GM18868 (cell line): ENCODE measurements at regions not wholly inside any gene's neighbourhood (a gene's known extent, or its start where the extent isn't known, plus 50 kb on each side); places are given as distances from the start of the nearest gene placed in this dataset.

Experiments
- ATAC-seq: cut with Tn5 transposase; IDR thresholded peaks from one replicate; pipeline ENCODE4 v1.9.1; 2021; ENCODE audit warnings: mild to moderate bottlenecking, moderate library complexity; ENCODE audit not compliant: unreplicated experiment

DNA sequence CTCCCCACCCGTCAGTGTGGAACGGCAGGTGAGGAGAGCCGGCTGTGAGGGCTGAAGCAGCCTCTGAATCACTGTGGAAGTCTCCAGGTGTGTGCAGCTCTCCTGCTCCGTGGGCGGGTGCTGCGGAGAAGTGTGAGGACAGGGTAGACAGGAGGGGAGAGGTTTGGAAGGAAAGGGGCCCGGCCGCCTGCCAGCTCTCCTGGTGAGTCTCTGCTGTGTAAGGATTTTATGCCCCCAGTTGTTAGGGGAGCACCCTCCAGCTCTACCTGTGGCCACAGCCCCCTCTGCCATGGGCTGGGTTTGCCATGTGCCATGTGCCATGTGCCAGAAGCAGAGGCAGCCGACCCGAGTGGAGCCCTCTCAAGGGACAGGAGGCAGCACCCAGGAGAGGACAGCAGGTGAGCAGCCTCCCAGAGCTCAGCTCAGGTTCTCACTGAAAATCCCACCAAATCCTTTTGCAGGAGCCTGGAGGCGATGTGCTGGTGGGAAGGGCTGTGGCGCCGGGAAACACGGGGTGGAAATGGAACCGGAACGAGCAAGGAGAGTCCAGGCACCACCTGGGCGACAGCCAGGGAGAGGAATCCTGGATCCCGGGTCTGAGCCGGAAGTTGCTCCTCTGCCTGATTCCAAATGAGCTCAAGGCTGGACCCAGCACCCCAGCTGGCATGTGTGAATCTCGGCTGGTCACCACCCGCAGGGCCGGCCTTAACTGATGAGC is 804.4 kb downstream of the BRD1 start:
- ATAC-seq, result no peak

DNA sequence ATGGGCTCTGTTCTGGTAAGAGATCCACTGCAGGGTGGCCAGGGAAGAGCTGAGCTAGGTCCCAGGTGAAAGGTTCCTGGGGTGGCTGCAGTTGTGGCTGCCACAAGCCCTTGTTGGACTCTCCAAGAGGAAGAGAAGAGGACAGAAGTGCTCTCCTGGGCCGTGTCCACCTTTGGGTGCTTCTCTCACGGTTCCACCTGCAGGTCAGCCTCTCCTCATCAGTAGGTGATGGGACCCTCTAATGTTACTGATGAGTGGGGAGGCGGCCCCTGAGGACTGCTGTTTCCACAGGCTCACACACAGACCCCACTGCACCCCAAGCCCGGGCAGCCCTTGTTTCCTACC is 804.9 kb downstream of the BRD1 start:
- no peak for ATAC-seq

DNA sequence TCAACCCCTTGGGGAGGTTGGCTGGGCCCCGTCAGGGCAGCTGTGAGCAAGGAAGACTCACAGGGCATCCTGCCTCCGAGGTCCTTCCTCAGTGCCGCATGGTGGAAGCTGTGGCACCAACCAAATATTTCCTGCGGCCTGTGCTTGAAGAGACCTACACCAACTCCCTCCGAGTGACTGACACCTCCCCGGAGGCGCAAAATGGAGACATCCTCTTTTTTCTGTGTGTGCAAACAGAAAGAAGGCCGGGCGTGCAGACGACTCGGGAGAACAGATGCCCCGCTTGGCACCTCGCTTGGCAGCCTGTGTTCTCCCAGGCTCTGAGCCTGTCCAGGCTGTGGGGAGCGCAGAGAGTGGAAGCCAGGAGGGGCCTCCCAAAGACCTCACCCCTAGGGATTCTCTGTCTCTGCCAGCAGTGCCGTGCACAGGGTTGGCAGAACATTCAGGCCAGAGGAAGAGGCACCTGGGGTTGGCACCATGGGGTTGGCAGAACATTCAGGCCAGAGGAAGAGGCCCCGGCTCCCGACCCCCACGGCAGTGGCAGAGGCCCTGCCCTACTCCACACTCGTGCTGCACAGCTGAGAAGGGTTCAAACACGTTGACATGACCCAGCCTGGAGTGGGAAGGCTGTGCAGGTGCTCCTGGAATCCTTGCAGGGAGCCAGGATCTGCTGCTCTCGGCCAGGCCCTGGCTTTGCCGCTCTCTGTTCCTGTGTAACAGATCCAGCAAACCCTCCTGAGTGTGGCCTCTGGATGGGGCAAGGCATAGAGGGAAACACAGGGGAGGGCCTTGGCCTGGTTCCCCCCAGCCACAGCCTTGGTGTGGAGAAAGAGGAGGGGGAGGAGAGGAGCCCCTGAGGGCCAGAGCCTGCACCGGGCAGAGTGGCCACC is 805.5 kb downstream of the BRD1 start:
- ATAC-seq, result no peak

DNA sequence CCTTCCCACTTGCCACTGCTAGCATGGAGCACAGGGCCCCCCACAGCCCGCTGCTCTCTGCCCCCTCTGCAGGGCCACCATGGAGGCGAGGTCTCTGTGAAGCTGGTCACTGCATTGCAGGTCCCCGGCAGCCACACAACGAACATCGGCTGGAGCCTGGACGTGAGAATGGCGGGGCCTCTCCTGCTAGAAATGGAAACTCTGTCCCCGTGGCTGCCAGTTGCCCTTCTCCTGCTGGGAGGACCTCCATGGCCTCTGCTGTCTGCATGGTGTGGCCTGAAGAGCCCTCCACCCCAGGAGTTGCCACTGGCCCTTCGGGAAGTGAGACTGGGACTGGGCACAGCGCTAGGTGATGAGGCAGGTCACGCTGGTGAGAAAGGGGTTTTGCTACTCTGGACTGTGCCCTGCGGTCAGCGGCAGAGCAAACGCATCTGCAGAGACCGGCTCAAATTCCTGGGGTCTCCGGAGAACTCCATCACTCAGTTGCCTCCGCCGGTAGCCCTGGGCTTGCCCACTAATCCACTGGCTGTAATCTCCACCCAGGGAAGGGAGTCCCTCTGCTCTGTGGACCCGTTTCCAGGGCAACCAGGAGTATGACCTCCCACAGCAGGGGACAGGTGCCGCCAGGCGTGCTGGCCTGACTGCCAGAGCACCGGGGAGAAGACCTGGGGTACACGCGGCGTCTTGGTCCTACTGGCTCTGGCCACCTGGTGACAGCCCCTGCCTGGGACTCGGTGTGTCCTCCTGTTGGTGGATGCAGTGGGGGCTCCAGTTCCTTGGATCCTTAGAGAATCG is 806.3 kb downstream of the BRD1 start:
- ATAC-seq, result no peak

DNA sequence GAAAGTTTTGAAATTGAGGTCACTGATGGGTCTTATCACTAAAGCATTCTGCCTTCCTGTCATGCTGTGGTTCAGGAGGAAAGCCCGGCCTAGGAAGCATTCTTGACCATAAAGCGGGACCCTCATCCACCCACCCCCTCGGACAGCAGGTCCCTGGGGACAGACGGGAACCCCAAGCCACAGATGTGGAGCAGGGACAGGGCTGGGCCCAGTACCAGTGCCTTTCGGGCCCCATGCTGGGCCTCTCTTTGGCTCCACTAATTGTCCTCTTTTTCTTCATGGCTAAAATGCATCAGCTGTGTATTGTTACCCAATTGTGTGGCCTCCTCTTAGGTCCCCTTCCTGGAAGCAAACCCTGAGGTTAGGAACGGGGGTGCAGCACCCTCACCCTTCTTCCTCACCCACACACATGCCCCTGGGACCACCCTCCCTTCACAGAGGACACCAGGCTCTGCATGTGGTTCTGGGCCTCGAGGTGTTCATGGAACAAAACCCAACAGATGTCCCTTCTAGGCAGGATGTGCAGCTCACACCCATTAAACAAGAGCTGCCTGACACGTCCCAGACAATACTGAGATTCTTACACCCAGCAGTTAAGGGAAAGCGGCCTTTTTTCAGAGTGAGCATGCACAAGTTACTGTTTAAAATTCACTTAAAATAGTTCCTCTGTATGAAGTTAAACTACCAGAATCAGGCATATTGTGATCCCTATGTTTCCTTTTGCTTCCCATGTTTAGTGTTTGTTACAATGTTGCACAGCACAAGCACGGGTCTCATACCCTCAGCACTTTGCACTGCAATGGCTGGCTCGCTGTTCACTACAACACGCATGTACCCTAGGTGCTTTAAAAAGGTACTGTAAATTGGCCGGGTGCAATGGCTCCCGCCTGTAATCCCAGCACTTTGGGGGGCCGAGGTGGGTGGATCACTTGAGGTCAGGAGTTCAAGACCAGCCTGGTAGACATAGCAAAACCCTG is 807.6 kb downstream of the BRD1 start:
- no peak for ATAC-seq

DNA sequence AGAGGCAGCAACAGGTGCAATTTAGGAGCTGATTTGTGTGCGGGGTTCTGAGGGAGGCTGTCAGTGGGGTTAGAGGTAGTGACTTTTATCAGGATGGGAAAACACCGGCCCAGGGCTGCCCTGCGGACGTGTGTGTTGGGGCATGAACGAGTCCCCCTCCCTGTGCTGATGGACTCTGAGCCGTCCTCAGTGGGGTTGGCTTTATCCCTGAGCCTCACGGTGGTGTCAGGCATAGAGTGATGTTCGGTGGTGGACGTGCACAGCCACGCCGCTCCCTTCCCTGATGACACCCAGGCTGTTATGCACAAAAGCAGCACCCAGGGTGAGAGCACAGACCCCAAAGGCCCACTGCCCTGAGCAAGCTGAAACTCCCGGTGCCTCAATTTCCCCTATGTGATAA is 809.1 kb downstream of the BRD1 start:
- no peak for ATAC-seq

DNA sequence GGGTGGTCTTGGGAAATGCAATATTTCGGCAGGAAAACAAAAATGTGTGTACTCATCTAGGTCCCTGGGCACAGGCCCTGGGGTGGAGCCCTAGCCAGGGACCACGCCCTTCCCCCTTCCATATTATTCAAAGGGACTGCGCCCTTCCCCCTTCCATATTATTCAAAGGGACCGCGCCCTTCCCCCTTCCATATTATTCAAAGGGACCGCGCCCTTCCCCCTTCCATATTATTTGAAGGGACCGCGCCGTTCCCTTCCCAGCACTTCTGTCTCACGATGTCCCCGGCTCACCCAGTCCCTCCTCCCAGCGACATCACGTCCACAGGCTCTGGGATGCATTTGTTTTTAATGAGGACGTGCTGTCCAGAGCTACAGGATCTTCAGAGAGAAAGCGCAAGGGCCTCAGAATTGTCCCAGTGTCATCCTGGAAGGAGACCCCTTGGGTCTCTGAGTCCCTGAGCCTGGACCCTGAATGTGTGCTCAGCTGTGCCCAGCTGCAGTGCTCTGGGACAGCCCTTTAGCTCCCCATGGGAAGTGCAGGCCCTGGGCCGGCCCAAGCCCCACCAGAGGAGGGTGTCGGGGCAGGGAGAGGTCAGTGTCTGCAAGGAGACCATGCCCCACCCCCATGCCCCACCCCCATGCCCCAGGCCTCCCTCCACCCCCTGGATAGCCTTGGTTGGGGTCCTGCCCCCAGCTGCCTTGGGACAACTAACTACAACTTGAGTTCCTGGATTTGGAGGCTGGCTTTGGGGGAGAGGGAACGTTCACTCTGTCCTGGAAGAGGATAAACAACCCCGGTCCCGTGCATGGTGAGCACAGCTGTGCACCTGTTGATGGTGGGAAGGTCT is 810.0 kb downstream of the BRD1 start:
- no peak for ATAC-seq

DNA sequence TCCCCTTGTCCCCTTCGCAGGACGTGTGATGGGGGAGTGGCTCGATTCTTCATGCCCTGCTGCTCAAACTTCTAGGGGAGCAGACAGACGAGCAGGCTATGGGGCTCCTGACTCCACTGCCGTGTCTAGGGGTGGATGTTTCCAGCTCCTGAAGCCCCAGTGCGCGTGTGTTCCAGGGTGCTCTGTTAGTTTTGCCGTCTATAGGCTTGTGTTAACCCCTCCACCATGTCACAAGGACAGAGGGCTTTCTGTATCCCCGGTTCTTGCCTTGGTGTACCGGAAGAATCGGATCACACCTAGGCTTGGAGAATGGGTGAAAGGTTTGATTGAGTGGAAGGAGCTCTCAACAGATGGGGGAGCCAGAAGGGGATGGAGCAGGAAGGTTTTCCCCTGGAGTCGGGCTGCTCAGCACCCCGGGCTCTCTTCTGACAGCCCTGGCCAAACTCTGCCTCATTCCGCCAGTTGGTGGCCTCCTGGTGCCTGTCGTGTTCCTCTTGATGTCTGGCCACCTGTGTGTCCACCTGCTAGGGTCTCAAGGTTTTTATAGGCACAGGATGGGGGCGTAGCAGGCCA is 810.7 kb downstream of the BRD1 start:
- no peak for ATAC-seq

DNA sequence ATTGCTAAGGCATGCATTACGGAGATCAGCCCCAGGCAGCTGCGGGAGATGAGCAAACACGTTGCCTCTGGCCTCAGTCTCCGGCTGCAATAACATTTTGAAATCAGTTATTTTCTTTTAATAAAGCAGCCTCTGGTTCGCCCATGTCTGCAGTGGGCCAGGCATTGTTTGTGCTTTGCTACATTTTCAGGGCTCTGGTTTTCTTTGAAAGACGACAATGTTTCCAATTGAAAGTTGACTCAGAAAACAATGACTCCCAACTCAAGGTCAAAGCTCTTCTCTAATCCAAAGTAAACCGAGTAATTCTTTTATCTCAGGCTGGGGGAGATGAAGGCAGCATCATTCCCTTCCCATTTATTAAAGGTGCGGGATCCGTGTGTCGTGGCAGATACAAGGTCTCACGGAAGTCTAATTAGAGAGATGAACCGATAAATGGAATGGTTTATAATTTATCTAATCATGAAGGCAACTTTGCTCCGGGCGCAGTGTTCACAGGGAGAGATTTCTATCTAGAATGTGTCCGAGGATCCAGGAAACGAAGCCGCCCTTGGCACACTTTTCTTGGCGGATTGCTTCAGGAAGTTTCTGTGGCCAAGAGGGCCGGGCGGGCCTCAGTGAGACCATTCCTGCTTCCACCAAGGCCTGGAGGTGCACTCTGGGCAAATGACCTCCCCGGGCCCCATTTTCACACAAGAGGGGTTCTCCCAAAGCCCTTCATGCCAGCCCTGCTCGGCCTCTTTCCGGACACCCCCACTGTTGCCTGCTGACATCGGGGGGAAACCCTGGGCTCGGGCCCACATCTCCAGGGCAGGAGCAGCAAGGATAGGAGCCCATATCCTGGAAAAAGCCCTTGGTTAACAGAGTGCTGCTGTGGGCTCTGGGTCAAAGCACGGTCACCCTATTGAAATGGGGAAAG is 811.4 kb downstream of the BRD1 start:
- ATAC-seq, result no peak

DNA sequence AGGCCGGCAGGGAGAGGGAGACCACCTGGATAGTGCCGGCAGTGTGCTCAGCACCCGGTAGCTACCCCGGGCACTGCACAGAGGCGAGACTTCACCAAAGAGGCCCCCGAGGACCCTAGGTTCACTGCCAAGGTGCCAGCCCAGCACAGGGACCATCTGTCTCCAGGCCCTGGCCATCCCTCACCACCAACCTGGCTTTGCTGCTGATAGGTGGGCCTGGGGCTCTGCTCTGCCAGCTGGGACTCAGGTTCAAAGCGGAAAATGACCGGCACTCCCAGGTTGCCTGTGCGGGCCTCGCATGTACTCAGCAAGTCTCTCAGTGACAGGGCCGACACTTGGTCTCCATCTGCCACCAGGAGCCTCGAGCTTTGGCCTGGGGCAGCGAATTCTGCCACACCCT is 812.2 kb downstream of the BRD1 start:
- ATAC-seq, result no peak

DNA sequence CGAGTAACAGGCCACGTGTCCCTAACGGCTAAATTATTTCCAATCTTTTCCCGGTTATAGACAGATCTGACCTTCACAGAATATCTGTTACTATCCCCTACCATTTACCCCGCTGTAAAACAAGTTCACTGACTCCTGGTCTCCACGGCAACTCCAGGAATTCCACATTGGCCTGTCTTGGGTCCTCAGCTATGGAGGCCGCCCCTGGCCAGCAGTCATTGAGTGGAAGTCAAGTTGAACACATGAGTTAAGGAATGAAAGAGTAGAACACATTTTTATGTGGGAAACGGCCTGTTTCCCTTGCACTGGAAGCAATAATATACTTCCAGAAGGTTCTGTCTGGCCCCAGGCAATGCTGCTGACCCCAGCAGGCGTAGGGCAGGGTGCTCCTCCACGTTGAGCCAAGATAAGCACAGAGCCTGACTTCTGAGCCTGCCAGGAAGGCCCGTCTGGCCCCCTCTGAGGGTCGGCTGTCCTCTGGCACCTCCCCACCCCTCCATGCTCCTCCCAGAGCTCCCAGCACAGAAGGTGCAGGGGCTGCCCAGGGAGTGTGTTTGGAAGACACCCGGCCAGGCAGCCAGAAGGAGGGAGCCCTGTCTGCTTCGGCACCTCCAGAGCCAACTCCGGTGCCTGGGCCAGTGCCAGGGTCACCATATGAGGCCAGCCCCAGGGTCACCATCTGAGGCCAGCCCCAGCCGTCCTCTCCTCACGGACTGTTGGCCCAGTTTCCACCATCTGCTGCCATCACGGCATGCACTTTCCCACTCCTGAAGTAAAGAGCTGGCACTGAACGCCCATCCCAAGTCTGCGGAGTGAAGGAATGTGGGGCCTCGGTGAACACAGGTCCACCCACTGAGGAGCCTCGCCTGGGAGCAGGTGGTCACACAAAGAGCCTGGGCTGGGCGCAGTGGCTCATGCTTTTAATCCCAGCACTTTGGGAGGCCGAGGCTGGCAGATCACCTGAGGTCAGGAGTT is 813.2 kb downstream of the BRD1 start:
- no peak for ATAC-seq

DNA sequence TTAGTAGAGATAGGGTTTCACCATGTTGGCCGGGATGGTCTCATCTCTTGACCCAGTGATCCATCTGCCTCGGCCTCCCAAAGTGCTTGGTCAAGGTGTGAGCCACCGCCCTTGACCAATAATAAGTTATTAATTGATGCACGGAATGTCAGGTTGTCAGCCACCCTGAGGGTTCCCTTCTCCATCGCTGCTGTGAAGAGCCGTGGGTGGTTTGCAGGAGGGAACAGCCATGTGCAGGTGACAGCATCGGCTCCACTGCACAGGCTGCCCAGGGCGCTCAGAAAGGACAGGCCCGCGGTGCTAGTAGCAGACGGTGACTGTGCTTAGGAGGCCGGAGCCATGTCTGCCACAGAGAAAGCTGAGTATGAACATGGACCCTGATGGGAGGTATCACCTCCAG is 814.0 kb downstream of the BRD1 start:
- ATAC-seq, result no peak

DNA sequence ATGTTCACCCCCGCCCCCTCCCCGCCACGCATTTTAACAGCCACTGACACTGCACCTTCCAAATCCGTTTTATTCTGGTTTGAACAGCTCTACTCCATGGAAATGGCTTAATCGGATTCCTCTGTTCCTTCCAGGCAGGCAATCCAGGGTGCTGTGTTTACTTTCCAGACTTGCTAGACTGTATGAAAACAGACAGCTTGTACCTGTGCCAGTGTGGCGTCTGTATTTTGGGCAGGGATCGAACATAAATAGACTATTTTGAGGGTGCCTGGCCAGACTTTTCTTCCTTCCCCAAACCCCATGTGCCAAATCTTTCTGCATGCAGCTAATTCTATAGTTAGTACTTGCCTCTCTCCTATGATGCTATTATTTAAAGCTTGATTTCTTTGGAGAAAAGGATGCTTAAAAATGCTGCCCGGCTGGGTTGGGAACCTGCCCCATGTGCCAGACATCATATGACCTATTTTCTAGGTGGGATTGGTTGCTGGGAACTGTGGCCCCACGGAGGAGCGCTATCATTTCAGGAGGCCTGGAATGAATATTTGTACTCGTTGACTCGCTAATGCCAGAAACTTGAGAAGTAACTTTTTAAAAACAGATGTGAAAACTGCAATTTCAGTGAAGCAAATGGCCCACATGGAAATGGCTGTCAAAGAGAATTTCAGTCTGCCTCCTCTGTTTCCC is 814.8 kb downstream of the BRD1 start:
- no peak for ATAC-seq

DNA sequence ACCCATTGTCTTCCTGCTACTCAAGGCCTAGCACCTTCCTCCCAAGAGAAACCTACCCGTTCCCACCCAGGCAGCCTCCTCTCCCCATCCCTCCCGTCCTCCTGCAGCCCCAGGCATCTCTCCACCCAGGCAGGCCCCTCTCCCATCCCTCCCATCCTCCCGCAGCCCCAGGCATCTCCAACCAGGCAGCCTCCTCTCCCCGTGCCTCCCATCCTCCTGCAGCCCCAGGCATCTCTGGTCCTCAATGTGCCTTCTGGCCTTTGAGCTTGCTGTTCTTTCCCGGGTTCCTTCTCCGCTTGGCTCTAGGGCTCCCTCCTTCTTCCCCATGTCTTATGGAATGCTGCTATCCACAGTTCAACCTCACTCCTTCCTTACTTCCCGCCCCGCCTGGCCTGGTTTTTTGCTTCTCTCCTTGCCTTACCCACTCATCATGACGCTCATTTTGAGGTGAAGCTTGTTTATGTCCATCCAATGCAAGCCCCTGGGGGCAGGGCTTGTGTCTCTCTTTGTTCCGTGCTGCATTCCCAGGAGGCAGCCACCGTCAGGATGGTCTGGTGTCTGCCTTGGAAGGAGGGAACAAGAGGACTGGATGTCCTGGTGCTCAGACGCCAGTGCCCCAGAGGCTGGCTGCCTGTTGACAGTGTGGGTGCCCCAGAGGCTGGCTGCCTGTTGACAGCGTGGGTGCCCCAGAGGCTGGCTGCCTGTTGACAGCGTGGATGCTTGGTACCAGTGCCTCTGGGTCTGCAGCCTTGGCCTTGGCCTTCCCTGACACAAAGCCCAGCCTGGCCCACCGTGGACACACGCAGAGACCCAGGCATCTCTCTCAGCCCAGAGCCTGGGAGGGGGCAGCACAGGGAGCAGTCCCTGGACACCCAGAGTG is 815.7 kb downstream of the BRD1 start:
- ATAC-seq, result no peak

DNA sequence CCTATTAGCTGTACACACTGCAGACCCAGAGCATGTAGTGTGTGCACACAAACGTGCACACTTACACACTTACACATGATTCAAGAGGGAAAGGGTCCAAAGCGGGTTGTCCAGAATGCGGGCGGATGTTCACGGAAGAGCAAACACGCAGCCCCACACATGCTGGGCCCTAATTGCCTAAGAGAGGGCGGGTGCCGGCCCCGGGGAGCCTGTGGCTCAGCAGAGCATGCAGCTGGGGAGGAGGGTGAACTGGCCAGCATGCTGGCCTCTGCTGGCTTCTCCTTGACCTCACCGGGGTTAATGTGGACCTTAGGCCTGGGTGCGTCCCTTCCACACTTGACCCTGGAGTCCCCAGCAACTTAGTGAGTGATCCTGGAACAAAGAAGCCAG is 816.3 kb downstream of the BRD1 start:
- ATAC-seq, result no peak

DNA sequence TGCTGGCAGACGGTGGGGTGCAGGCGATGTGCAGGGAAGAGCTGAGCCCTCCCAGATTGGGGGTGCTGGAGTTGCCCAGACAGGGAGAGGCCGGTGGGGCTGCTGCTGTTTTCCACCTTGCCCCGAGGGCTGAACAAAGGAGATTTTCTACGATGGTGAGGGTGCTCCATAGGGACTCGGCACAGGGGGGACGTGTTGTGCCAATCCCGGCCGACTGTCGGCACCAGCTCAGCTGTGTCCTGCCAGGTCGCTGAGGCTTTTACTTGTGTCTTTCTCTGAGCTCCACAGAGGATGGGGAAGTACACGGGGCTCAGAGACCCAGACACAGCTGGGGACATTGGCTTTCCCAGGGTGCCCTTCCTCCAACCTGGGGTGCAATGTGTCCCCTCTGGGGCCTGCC is 816.8 kb downstream of the BRD1 start:
- no peak for ATAC-seq
